Peyer's patch (tissue), 4 donors: ENCODE measurements at regions not wholly inside any gene's neighbourhood (a gene's known extent, or its start where the extent isn't known, plus 50 kb on each side); places are given as distances from the start of the nearest gene placed in this dataset.

Experiments used
- CTCF ChIP-seq, 6 experiments: fragments of 450-650 bp in 4 of 6; fragments of 200-600 bp in 2 of 6; sonication (generic) in 1 of 6; IDR thresholded peaks; one replicate each; pipeline ENCODE4 v1.5.1; 2017 to 2019; ENCODE audit warnings: antibody characterized with exemption in 6 of 6, mild to moderate bottlenecking in 3 of 6, moderate library complexity in 1 of 6
- POLR2A ChIP-seq, 2 donors: fragments of 450-650 bp; IDR thresholded peaks; one replicate each; pipeline ENCODE4 v1.5.1; 2017; ENCODE audit warnings: antibody characterized with exemption in 2 of 2, mild to moderate bottlenecking in 2 of 2, moderate library complexity in 2 of 2

DNA sequence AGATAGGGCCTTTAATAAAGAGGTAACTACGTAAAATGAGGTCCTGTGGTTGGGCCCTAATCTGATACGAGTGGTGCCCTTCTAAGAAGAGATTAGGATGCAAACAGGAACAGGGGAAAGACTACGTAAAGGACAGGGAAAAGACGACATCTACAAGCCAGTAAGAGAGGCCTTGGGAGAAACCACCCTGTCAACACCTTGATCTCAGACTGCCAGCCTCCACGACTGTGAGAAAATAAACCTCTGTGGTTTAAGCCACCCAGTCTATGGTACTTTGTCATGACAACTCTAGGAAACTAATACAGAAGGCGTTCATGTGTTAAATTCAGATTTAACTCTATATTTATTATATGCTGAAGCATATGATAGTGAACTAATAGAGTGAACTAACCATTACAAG is 566.3 kb downstream of the UQCRFS1 start:
- no peak for TF ChIP-seq CTCF (IDR thresholded peaks at IDR 0.05)
- no peak for TF ChIP-seq POLR2A (IDR thresholded peaks at IDR 0.05)
